IMR-90 (cell line): ENCODE measurements at regions not wholly inside any gene's neighbourhood (a gene's known extent, or its start where the extent isn't known, plus 50 kb on each side); places are given as distances from the start of the nearest gene placed in this dataset.

Source experiments
- ATAC-seq: fragments of 200-7000 bp; cut with Tn5 transposase; 2 replicates; pipeline ENCODE4 v1.9.1; 2020; ENCODE audit warnings: low read depth, mild to moderate bottlenecking, moderate library complexity
- BruUV-seq: library from RNA; stranded (reverse); fragments of 400-500 nt; replicated peaks from 2 replicates; lab custom pipeline; 2021; lab: Mats Ljungman, UMichigan
- CTCF ChIA-PET: fragments of 300-600 bp; formaldehyde crosslinking; extraction: SDS; loops from one replicate; lab custom pipeline; 2021; ENCODE audit warnings: antibody characterized with exemption; lab: Yijun Ruan, JAX
- POLR2A ChIA-PET: fragments of 300-600 bp; sonication (Branson Sonifier 250); formaldehyde crosslinking; loops from one replicate; lab custom pipeline; 2022; ENCODE audit warnings: antibody characterized with exemption; ENCODE audit not compliant: unreplicated experiment; lab: Charles Lee
- DNase-seq: peaks from one replicate; pipeline ENCODE4 v3.0.0; 2013
- H2AFZ ChIP-seq: replicated peaks from 2 replicates; pipeline ENCODE3; 2013; ENCODE audit warnings: low read length, mild to moderate bottlenecking; ENCODE audit not compliant: poor library complexity
- H2AK5ac ChIP-seq: 2 replicates; pipeline ENCODE4 v1.6.1; 2013; ENCODE audit warnings: low read depth, low read length, inconsistent platforms
- H2AK9ac ChIP-seq: replicated peaks from 2 replicates; pipeline ENCODE3; 2013; ENCODE audit warnings: mild to moderate bottlenecking, low read depth, low read length, moderate library complexity; ENCODE audit not compliant: poor library complexity
- H2BK120ac ChIP-seq: 2 replicates; pipeline ENCODE4 v1.6.1; 2013; ENCODE audit warnings: low read depth, low read length, inconsistent platforms
- H2BK15ac ChIP-seq: 3 replicates; pipeline ENCODE4 v1.6.1; 2013; ENCODE audit warnings: low read depth, low read length, inconsistent platforms
- H2BK20ac ChIP-seq: 2 replicates; pipeline ENCODE4 v1.6.1; 2013; ENCODE audit warnings: low read depth, mild to moderate bottlenecking, inconsistent platforms, low read length, moderate library complexity
- H2BK5ac ChIP-seq: 2 replicates; pipeline ENCODE4 v1.6.1; 2013; ENCODE audit warnings: mild to moderate bottlenecking, low read depth, low read length, inconsistent platforms; ENCODE audit not compliant: poor library complexity, severe bottlenecking
- H3K14ac ChIP-seq: replicated peaks from 2 replicates; pipeline ENCODE4 v1.6.1; 2013; ENCODE audit warnings: low read depth, low read length, inconsistent platforms
- H3K18ac ChIP-seq: 2 replicates; pipeline ENCODE4 v1.6.1; 2013; ENCODE audit warnings: low read depth, low read length, control low read depth
- H3K23ac ChIP-seq: 2 replicates; pipeline ENCODE4 v1.6.1; 2013; ENCODE audit warnings: low read depth, low read length, inconsistent platforms
- H3K27ac ChIP-seq: 2 replicates; pipeline ENCODE4 v1.5.1; 2013; ENCODE audit warnings: mild to moderate bottlenecking, control low read depth, low read length; ENCODE audit not compliant: insufficient read depth
- H3K27me3 ChIP-seq: 2 replicates; pipeline ENCODE4 v1.6.1; 2013; ENCODE audit warnings: low read length; ENCODE audit not compliant: control insufficient read depth, insufficient read depth
- H3K36me3 ChIP-seq: 2 replicates; pipeline ENCODE4 v1.6.1; 2013; ENCODE audit warnings: low read length, mixed read lengths; ENCODE audit not compliant: control insufficient read depth, insufficient read depth
- H3K4ac ChIP-seq: 2 replicates; pipeline ENCODE4 v1.6.1; 2013; ENCODE audit warnings: low read depth, low read length, inconsistent platforms
- H3K4me1 ChIP-seq: 2 replicates; pipeline ENCODE4 v1.6.1; 2013; ENCODE audit warnings: low read length, mixed read lengths; ENCODE audit not compliant: control insufficient read depth, insufficient read depth
- H3K4me2 ChIP-seq: 2 replicates; pipeline ENCODE4 v1.6.1; 2013; ENCODE audit warnings: low read depth, mild to moderate bottlenecking, control low read depth, low read length, moderate library complexity
- H3K4me3 ChIP-seq: 2 replicates; pipeline ENCODE4 v1.5.1; 2013; ENCODE audit warnings: low read depth, mild to moderate bottlenecking, control low read depth, low read length, moderate library complexity; ENCODE audit not compliant: insufficient read depth
- H3K56ac ChIP-seq: 2 replicates; pipeline ENCODE4 v1.6.1; 2013; ENCODE audit warnings: low read length, inconsistent platforms; ENCODE audit not compliant: insufficient read depth; ENCODE audit errors: extremely low read depth
- H3K79me1 ChIP-seq, 2 experiments: 2 replicates each; pipeline ENCODE4 v1.6.1; 2013; ENCODE audit warnings: low read length in 2 of 2, inconsistent platforms in 1 of 2, low read depth in 1 of 2
- H3K9ac ChIP-seq: 2 replicates; pipeline ENCODE4 v1.6.1; 2013; ENCODE audit warnings: low read depth, low read length, control low read depth
- H3K9me1 ChIP-seq: 2 replicates; pipeline ENCODE4 v1.6.1; 2013; ENCODE audit warnings: low read length, inconsistent platforms; ENCODE audit not compliant: insufficient read depth
- H3K9me3 ChIP-seq: 2 replicates; pipeline ENCODE4 v1.6.1; 2013; ENCODE audit warnings: low read length; ENCODE audit not compliant: control insufficient read depth, insufficient read depth
- H4K20me1 ChIP-seq: 2 replicates; pipeline ENCODE4 v1.6.1; 2013; ENCODE audit warnings: low read length, inconsistent platforms; ENCODE audit not compliant: insufficient read depth
- H4K5ac ChIP-seq: 2 replicates; pipeline ENCODE4 v1.6.1; 2013; ENCODE audit warnings: mild to moderate bottlenecking, low read depth, low read length, control low read depth
- H4K8ac ChIP-seq, 2 experiments: 2 replicates each; pipeline ENCODE4 v1.6.1; 2013; ENCODE audit warnings: low read depth in 2 of 2, low read length in 2 of 2, control low read depth in 1 of 2, inconsistent platforms in 1 of 2
- H4K91ac ChIP-seq: 2 replicates; pipeline ENCODE4 v1.6.1; 2013; ENCODE audit warnings: low read depth, low read length, inconsistent platforms; ENCODE audit not compliant: insufficient read depth
- CEBPB ChIP-seq: IDR thresholded peaks from 2 replicates; pipeline ENCODE4 v1.6.1; 2012; ENCODE audit warnings: low read depth, low read length, improper control_type of control experiment
- MXI1 ChIP-seq: IDR thresholded peaks from 2 replicates; pipeline ENCODE4 v1.6.1; 2012; ENCODE audit warnings: low read depth, mild to moderate bottlenecking, low read length, moderate library complexity, borderline replicate concordance
- SMC3 ChIP-seq: fragments of 150-350 bp; IDR thresholded peaks from 2 replicates; pipeline ENCODE4 v1.6.1; 2016; ENCODE audit warnings: low read depth, mild to moderate bottlenecking, antibody characterized with exemption, low read length, moderate library complexity
- WGBS, 2 experiments: methylation state at CpG; one replicate each; pipeline versions ENCODE4 v1.1.5 to v1.1.7; 2013; ENCODE audit warnings: missing lambda C conversion rate in 2 of 2; ENCODE audit not compliant: insufficient read length in 1 of 2; ENCODE audit errors: extremely low coverage in 2 of 2; 5-methylcytosine and 5-hydroxymethylcytosine counted together
- dilution Hi-C: fragments of 300-500 bp; cut with HindIII; formaldehyde crosslinking; loops from one replicate; pipeline ENCODE4 v1.14.3; 2018; ENCODE audit warnings: low sequenced_read_pairs; ENCODE audit not compliant: unreplicated experiment
- in situ Hi-C: fragments of 300-500 bp; cut with MboI; formaldehyde crosslinking; loops from 3 replicates; pipeline ENCODE4 v1.14.3; 2019; ENCODE audit warnings: low sequenced_read_pairs, inconsistent platforms, mixed read lengths
- intact Hi-C: fragments of 100-400 bp; cut with micrococcal nuclease; formaldehyde crosslinking; loops from 2 replicates; pipeline ENCODE4 v1.10.0; 2022

DNA sequence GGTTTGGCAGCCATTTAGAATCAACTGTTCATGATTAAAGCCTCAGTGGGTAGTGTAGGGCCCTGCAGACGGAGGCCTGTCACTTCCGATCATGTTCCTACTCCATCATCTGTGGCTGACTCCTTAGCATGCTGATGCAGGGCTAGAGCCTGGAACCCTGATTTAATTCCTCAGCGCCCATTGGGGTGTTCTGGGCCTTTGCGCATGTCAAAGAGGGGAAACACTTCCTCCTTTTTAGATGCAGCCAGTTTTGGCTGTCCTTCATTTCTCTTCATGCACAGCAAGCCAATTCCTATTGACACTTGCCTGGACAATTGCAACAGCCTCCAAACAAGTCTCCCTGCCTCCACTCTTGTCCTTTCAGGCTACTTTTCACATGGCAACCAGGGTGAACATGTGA, 51.9 kb upstream of the MAGEA4 start:
- Histone ChIP-seq H3K27ac (no peak overlapping the region), H3K79me1 (no peaks in the 10 kb centered on the region), H3K23ac (no peak overlapping the region), H2BK20ac (no peak overlapping the region), H3K4me1 (no peaks in the 10 kb centered on the region), H3K9ac (no peak overlapping the region), H4K91ac (no peak overlapping the region), H3K56ac (no peak overlapping the region), H4K5ac (no peak overlapping the region), H4K20me1 (no peaks in the 10 kb centered on the region), H3K4me3 (no peak overlapping the region), H4K8ac (no peak overlapping the region), H3K14ac (no peak overlapping the region), H3K27me3 (no peaks in the 10 kb centered on the region), H2BK15ac (no peak overlapping the region), H3K9me1 (no peaks in the 10 kb centered on the region), H3K18ac (no peak overlapping the region), H3K9me3 (peaks cover 2% of the 10 kb centered on the region; the same call in 1 of the 2 replicates), H3K36me3 (no peaks in the 10 kb centered on the region), H3K4me2 (no peak overlapping the region), H3K4ac (no peak overlapping the region), H2AK5ac (no peak overlapping the region), H2BK120ac (no peak overlapping the region), H2AK9ac (no peak overlapping the region), H2AFZ (no peak overlapping the region), H2BK5ac (no peak overlapping the region)
- intact Hi-C loops (no loop called here), dilution Hi-C loops (no loop called here), in situ Hi-C loops (no loop called here)
- no TSS peak for BruUV-seq
- ATAC-seq (no peak), DNase-seq (no peak)
- ChIA-PET CTCF (no interaction called here), POLR2A (no interaction called here)
- TF ChIP-seq SMC3, result no peak
- TF ChIP-seq MXI1, result no peak
- no peak for TF ChIP-seq CEBPB
- WGBS, 2 experiments, result 33% methylated on average over 2 of the region's 4 CpGs; no CpG with 5 or more reads in 1 of the 2 experiments
